Fibroblast of pulmonary artery (primary cell): ENCODE measurements at regions not wholly inside any gene's neighbourhood (a gene's known extent, or its start where the extent isn't known, plus 50 kb on each side); places are given as distances from the start of the nearest gene placed in this dataset.
"Not testable (repeated sequence)": the region's sequence is repeated elsewhere in the genome, so short reads cannot be mapped to it uniquely, and the experiment has no call there.

Source experiments
- DNase-seq: peaks from one replicate; pipeline ENCODE4 v3.0.0-alpha.2; 2010; ENCODE audit warnings: low read depth
- H3K4me3 ChIP-seq: replicated peaks from 2 replicates; pipeline ENCODE4 v1.5.1; 2011; ENCODE audit warnings: low read depth, mild to moderate bottlenecking, control low read depth, low read length, moderate library complexity
- TF ChIP-seq, protein P1 (sequence below): IDR thresholded peaks from 2 replicates; pipeline ENCODE4 v1.5.1; 2011; ENCODE audit warnings: mild to moderate bottlenecking, control low read depth, low read length, inconsistent platforms; ENCODE audit errors: missing control alignments

DNA sequence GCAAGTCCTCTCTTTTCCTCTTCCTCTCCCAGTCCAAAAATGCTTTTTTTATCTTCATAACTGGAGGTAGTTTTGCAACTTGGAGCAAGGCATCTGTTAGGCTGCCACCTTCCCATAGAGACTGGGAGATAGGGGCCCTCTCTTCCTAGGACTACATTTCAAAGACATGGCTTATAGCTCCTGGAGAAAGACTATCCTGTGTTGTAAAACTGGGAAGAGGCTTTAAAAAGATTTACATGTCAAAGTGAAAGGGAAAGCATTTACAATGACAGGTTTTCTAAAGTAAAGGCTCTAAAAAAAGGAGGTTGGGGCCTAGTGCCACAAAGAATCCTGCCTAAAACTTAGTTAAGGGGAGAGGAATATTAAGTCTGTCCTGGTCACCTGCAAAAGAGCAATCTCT lies 82.2 kb upstream of the SEMA3E start:
- H3K4me3 ChIP-seq: no peak overlapping the region
- DNase-seq: no peak
- TF ChIP-seq, protein P1, sequence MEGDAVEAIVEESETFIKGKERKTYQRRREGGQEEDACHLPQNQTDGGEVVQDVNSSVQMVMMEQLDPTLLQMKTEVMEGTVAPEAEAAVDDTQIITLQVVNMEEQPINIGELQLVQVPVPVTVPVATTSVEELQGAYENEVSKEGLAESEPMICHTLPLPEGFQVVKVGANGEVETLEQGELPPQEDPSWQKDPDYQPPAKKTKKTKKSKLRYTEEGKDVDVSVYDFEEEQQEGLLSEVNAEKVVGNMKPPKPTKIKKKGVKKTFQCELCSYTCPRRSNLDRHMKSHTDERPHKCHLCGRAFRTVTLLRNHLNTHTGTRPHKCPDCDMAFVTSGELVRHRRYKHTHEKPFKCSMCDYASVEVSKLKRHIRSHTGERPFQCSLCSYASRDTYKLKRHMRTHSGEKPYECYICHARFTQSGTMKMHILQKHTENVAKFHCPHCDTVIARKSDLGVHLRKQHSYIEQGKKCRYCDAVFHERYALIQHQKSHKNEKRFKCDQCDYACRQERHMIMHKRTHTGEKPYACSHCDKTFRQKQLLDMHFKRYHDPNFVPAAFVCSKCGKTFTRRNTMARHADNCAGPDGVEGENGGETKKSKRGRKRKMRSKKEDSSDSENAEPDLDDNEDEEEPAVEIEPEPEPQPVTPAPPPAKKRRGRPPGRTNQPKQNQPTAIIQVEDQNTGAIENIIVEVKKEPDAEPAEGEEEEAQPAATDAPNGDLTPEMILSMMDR: no peak

- DNase-seq: not testable (repeated sequence)
Measured at GRCh38 chr7:83716923-83717322, 68.0 kb upstream of the SEMA3E start.

DNA sequence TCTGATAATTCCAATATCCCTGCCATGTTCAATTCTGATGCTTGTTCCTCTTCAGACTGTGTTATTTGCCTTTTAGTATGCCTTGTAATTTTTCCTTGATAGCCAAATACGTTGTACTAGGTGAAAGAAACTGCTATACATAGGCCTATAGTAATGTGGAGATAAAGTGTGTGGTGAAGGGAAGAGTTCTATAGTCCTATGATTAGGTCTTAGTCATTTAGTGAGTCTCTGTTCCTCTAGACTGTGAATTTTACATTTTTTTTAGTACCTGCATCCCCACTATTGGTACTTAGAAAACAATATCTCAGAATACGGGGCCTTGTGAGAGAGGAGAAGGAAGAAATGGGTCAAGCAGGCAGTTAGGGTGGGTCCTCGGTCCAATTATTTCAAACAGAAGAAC lies 59.6 kb upstream of the SEMA3E start:
- no peak for DNase-seq
- TF ChIP-seq, protein P1: no peak

More at GRCh38 chr7:83716923-83717322, 68.0 kb upstream of the SEMA3E start:
- H3K4me3 ChIP-seq: not testable (repeated sequence)

GRCh38 chr7:83704564-83704963 lies 55.6 kb upstream of the SEMA3E start:
- TF ChIP-seq, protein P1: no peak
- no peak for DNase-seq
- no peak overlapping the region for H3K4me3 ChIP-seq

More for the DNA sequence above, 59.6 kb upstream of the SEMA3E start:
- H3K4me3 ChIP-seq: no peak overlapping the region

- no peak overlapping the region for H3K4me3 ChIP-seq
- DNase-seq: no peak
- TF ChIP-seq, protein P1: no peak
Measured at GRCh38 chr7:83702446-83702845, 53.5 kb upstream of the SEMA3E start.

DNA sequence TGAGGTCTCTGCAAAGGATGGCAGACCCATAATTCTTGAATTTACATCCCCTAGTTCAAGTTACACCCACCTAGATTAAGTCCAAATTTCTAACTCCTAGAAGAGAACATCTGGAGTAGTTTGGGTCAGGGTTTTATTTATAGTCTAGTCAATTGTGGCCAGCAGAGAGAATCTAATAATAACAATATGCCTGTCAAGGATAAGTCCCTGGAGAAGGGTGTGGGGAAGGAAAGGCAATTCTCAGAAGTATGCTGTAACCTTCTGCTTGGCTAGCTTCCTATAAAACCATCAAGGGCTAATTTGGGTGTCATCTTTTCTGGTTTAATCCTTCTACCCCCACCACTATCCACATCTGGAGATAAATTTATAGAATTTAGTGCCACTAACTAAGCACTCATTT lies 52.8 kb upstream of the SEMA3E start:
- no peak for DNase-seq
- TF ChIP-seq, protein P1: no peak
- H3K4me3 ChIP-seq: no peak overlapping the region
